B cell (primary cell): ENCODE measurements at regions not wholly inside any gene's neighbourhood (a gene's known extent, or its start where the extent isn't known, plus 50 kb on each side); places are given as distances from the start of the nearest gene placed in this dataset.

ENCODE experiments used
- ATAC-seq: fragments of 200-7000 bp; cut with Tn5 transposase; one replicate; pipeline ENCODE4 v1.10.0; 2021; ENCODE audit warnings: low read depth, mild to moderate bottlenecking, moderate number of reproducible peaks, moderate library complexity
- CTCF ChIA-PET: fragments of 350-600 bp; sonication (Branson Sonifier 250); formaldehyde crosslinking; loops from one replicate; lab custom pipeline; 2021; ENCODE audit warnings: antibody characterized with exemption, inconsistent platforms; lab: Charles Lee
- POLR2A ChIA-PET: fragments of 350-600 bp; sonication (Branson Sonifier 250); formaldehyde crosslinking; loops from one replicate; lab custom pipeline; 2021; ENCODE audit warnings: antibody characterized with exemption; lab: Charles Lee
- DNase-seq: peaks from one replicate; pipeline ENCODE4 v3.0.0; 2013
- H2AFZ ChIP-seq: 2 replicates; pipeline ENCODE4 v1.6.1; 2012; ENCODE audit warnings: mild to moderate bottlenecking, low read depth, low read length; ENCODE audit not compliant: insufficient read depth, poor library complexity, severe bottlenecking
- H3K27ac ChIP-seq, 2 donors: 1 replicate in 1 of 2; 2 replicates in 1 of 2; pipeline ENCODE4 v1.5.1; 2012 to 2013; ENCODE audit warnings: low read length in 2 of 2, mild to moderate bottlenecking in 2 of 2, moderate library complexity in 1 of 2
- H3K27me3 ChIP-seq, 4 experiments: fragments of 200-600 bp in 1 of 4; sonication (generic) in 1 of 4; replicated peaks in 1 of 4; 1 replicate in 2 of 4; 2 replicates in 2 of 4; pipeline versions ENCODE4 v1.6.1 to v1.7.0; 2013 to 2016; ENCODE audit warnings: low read length in 3 of 4, mild to moderate bottlenecking in 2 of 4, mixed read lengths in 1 of 4, moderate library complexity in 1 of 4; ENCODE audit not compliant: insufficient read depth in 4 of 4, control insufficient read depth in 3 of 4; ENCODE audit errors: control extremely low read depth in 1 of 4
- H3K36me3 ChIP-seq, 2 experiments: replicated peaks in 1 of 2; 1 replicate in 1 of 2; 2 replicates in 1 of 2; pipeline versions ENCODE4 v1.6.1 to v1.7.1; 2013; ENCODE audit warnings: low read length in 1 of 2; ENCODE audit not compliant: insufficient read depth in 2 of 2, control insufficient read depth in 1 of 2; ENCODE audit errors: control extremely low read depth in 1 of 2, extremely low read depth in 1 of 2
- H3K4me1 ChIP-seq, 2 donors: fragments of 200-600 bp in 1 of 2; sonication (generic) in 1 of 2; 1 replicate in 1 of 2; 2 replicates in 1 of 2; pipeline versions ENCODE4 v1.5.1 to v1.6.1; 2013 to 2017; ENCODE audit warnings: low read length in 2 of 2; ENCODE audit not compliant: control insufficient read depth in 2 of 2, insufficient read depth in 2 of 2
- H3K4me2 ChIP-seq: replicated peaks from 2 replicates; pipeline ENCODE3; 2012; ENCODE audit warnings: mild to moderate bottlenecking, low read depth, low read length; ENCODE audit not compliant: poor library complexity, severe bottlenecking
- H3K4me3 ChIP-seq, 5 experiments: fragments of 200-600 bp in 1 of 5; sonication (generic) in 1 of 5; 1 replicate in 3 of 5; 2 replicates in 2 of 5; pipeline versions ENCODE4 v1.5.1 to v1.7.0; 2011 to 2016; ENCODE audit warnings: low read length in 4 of 5, mild to moderate bottlenecking in 4 of 5, low read depth in 2 of 5, control low read depth in 1 of 5, moderate library complexity in 1 of 5; ENCODE audit not compliant: insufficient read depth in 1 of 5; ENCODE audit errors: control extremely low read depth in 1 of 5, extremely low read depth in 1 of 5
- H3K79me2 ChIP-seq: fragments of 200-600 bp; sonication (generic); one replicate; pipeline ENCODE4 v1.6.0; 2016; ENCODE audit warnings: low read length; ENCODE audit not compliant: control insufficient read depth, insufficient read depth
- H3K9ac ChIP-seq: fragments of 200-600 bp; sonication (generic); 2 replicates; pipeline ENCODE4 v1.6.1; 2017; ENCODE audit warnings: mild to moderate bottlenecking, low read length, moderate library complexity
- H3K9me3 ChIP-seq, 3 donors: one replicate each; pipeline versions ENCODE4 v1.6.1 to v1.7.1; 2013; ENCODE audit warnings: low read length in 2 of 3; ENCODE audit not compliant: control insufficient read depth in 2 of 3, insufficient read depth in 1 of 3; ENCODE audit errors: control extremely low read depth in 1 of 3
- H4K20me1 ChIP-seq: 2 replicates; pipeline ENCODE4 v1.6.0; 2012; ENCODE audit warnings: mild to moderate bottlenecking, low read length; ENCODE audit not compliant: insufficient read depth, control insufficient read depth, poor library complexity, severe bottlenecking
- H3K27ac Mint-ChIP-seq: one replicate; pipeline ENCODE4 v1.8.0; 2021; ENCODE audit warnings: mixed read lengths
- H3K27me3 Mint-ChIP-seq: one replicate; pipeline ENCODE4 v1.8.0; 2021; ENCODE audit warnings: mixed read lengths
- H3K4me1 Mint-ChIP-seq: one replicate; pipeline ENCODE4 v1.8.0; 2021; ENCODE audit warnings: mixed read lengths
- H3K4me3 Mint-ChIP-seq: one replicate; pipeline ENCODE4 v1.8.0; 2021; ENCODE audit warnings: mixed read lengths
- H3K9me3 Mint-ChIP-seq: one replicate; pipeline ENCODE4 v1.8.0; 2022; ENCODE audit warnings: mixed read lengths; ENCODE audit not compliant: insufficient read depth
- CTCF ChIP-seq: fragments of 200-600 bp; IDR thresholded peaks from one replicate; pipeline ENCODE4 v1.8.0; 2022; ENCODE audit warnings: antibody characterized with exemption, mild to moderate bottlenecking
- EZH2 ChIP-seq: IDR thresholded peaks from 2 replicates; pipeline ENCODE4 v1.6.1; 2012; ENCODE audit warnings: borderline replicate concordance, low read depth, mild to moderate bottlenecking, moderate library complexity, low read length; ENCODE audit not compliant: insufficient read depth, poor library complexity, severe bottlenecking
- WGBS: methylation state at CpG from one replicate; pipeline ENCODE4 v1.1.5; 2013; ENCODE audit warnings: missing lambda C conversion rate; ENCODE audit not compliant: insufficient coverage; 5-methylcytosine and 5-hydroxymethylcytosine counted together
- intact Hi-C: fragments of 100-400 bp; cut with micrococcal nuclease; formaldehyde crosslinking; loops from one replicate; pipeline ENCODE4 v1.10.0; 2022

GRCh38 chr21:39095681-39096080, 87.6 kb downstream of the PSMG1 start:
- Mint-ChIP-seq H3K4me1 (peaks cover 10% of the 10 kb centered on the region), H3K4me3 (no peak overlapping the region), H3K27ac (no peak overlapping the region), H3K9me3 (no peaks in the 10 kb centered on the region), H3K27me3 (no peaks in the 10 kb centered on the region)
- DNase-seq (no peak), ATAC-seq (no peak)
- ChIA-PET CTCF (no interaction called here), POLR2A (no interaction called here)
- H2AFZ ChIP-seq = no peak overlapping the region
- H3K79me2 ChIP-seq = no peaks in the 10 kb centered on the region
- H3K9ac ChIP-seq = no peak overlapping the region
- peaks cover 0 to 5% of the 10 kb centered on the region in 2 donors for H3K4me1 ChIP-seq
- intact Hi-C loops = no loop called here
- 82% methylated on average over 7 of the region's 7 CpGs for WGBS
- no peak overlapping the region for H3K27ac ChIP-seq
- no peak overlapping the region for H3K4me3 ChIP-seq
- H3K9me3 ChIP-seq = no peaks in the 10 kb centered on the region
- no peaks in the 10 kb centered on the region for H4K20me1 ChIP-seq
- H3K36me3 ChIP-seq = no peaks in the 10 kb centered on the region
- TF ChIP-seq CTCF = no peak
- no peak for TF ChIP-seq EZH2
- H3K4me2 ChIP-seq = no peak overlapping the region
- no peaks in the 10 kb centered on the region for H3K27me3 ChIP-seq

- H3K9me3 ChIP-seq = no peaks in the 10 kb centered on the region
- TF ChIP-seq EZH2 = no peak
- TF ChIP-seq CTCF = no peak
- H4K20me1 ChIP-seq = no peaks in the 10 kb centered on the region
- 81% methylated on average over 7 of the region's 11 CpGs for WGBS
- no peak overlapping the region for H3K4me2 ChIP-seq
- no peak overlapping the region for H3K9ac ChIP-seq
- H2AFZ ChIP-seq = no peak overlapping the region
- intact Hi-C loops = no loop called here
- DNase-seq (no peak), ATAC-seq (no peak)
- Mint-ChIP-seq H3K4me3 (no peak overlapping the region), H3K27ac (no peak overlapping the region), H3K9me3 (no peaks in the 10 kb centered on the region), H3K27me3 (no peaks in the 10 kb centered on the region), H3K4me1 (peaks cover 10% of the 10 kb centered on the region)
- CTCF ChIA-PET = no interaction called here
- no peaks in the 10 kb centered on the region for H3K79me2 ChIP-seq
- no peak overlapping the region for H3K4me3 ChIP-seq
- no peak overlapping the region for H3K27ac ChIP-seq
- H3K36me3 ChIP-seq = no peaks in the 10 kb centered on the region
- peaks cover 0 to 5% of the 10 kb centered on the region in 2 donors for H3K4me1 ChIP-seq
- H3K27me3 ChIP-seq = no peaks in the 10 kb centered on the region
- POLR2A ChIA-PET = no interaction called here
These were observed 88.2 kb downstream of the PSMG1 start for GRCh38 chr21:39094847-39095579.
